HG03196 (cell line): ENCODE measurements at regions not wholly inside any gene's neighbourhood (a gene's known extent, or its start where the extent isn't known, plus 50 kb on each side); places are given as distances from the start of the nearest gene placed in this dataset.

Experiments
- ATAC-seq: cut with Tn5 transposase; IDR thresholded peaks from one replicate; pipeline ENCODE4 v1.9.1; 2021; ENCODE audit not compliant: unreplicated experiment

DNA sequence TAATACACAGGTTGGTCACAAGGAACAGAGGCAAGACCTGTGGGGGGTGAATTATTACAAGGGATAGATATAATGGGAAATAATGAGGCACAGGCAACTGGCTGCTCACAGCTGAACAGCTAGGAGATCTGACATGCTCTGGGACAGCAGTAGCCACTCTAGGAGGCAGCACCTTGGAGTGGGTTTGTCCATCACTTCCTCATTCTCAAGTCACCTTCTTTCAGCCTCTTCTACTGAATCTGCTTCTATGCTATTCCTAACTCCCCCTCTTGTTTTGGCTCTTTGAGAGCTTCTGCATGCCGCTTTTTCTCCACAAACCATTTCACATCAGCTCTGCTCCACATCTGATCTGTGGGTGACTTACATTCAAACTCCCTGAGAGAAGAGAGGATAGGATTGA lies 345.5 kb upstream of the MAP3K7 start:
- no peak for ATAC-seq

DNA sequence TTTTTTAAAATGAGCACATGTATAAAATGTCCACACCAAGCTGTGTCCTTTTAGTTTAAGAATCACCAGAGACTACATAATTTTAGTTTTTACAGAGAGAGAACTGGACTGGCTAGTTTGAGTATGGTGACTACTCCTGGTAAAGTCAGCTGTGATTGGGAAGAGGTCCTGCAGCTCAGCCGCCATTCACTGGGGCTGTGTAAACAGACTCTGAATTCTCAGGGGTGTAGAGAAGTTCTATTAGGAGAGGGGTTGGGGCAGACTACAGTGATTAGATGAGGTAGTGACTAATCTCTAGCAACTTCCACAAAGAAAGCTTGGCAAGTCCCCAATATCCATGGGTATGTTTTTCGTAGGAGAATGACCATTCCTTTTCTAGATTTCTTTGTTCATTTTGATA lies 341.2 kb upstream of the MAP3K7 start:
- no peak for ATAC-seq

DNA sequence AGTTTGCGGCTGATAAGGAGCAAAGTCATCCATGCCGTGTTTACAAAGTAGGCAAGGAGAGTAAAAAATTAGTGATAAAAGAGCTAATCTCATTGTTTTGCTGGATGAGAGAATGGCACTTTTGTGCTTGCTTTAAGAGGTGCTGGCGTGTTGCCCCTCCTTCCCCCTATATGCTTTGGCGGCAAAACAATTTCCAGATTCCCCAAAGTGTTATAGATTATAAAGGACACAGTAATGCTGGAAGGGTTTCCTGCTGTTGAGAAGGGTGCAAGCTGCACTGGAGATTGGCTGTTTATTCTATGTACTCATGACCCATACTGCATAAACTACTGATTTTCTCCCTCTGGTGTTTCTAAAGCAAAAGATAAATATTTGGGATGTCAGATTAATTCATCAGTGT lies 338.9 kb upstream of the MAP3K7 start:
- no peak for ATAC-seq

GRCh38 chr6:90922325-90922724 lies 335.5 kb upstream of the MAP3K7 start:
- ATAC-seq, result no peak

- ATAC-seq, result no peak
Observed at GRCh38 chr6:90918361-90918760, 331.5 kb upstream of the MAP3K7 start.

DNA sequence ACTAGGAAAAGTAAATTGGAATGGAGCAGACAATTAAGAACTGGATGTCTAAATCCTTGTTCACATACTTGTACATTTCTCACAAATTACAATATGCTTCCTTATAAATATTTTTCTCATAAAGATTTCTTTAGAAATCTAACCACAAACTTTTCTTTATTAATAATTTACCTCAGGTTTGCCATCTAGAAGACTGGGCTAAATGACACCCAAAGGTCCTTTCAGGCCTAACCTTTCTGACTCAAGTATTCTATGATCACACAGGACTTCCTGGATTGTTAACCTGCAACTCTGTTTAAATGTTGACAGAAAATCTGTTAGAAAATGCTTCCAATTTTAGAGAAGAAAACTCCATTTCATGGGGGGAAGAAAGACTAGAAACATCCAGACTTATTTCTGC lies 330.5 kb upstream of the MAP3K7 start:
- no peak for ATAC-seq

DNA sequence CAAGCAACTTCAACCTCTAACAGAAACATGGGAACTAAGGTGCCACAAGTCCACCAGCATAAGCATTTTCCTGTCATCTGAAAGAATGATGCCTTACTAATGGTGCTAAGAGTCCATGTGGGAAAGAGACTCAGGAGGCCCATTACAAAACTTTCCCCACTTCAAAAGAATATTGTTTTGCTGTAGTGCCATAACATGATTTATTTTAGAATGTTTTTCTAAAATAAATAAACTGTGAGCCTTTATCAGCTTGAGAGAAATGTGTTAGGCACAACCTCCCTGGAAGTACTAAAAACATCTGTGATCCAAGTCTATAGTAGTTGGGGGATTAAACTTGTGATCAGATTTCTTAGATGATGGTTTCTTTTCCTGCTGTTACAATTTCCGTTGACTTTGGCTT lies 330.1 kb upstream of the MAP3K7 start:
- ATAC-seq, result no peak

GRCh38 chr6:90915224-90915915 lies 328.5 kb upstream of the MAP3K7 start:
- ATAC-seq, result no peak

GRCh38 chr6:90914312-90914711 lies 327.4 kb upstream of the MAP3K7 start:
- ATAC-seq, result no peak

GRCh38 chr6:90913266-90913960 lies 326.5 kb upstream of the MAP3K7 start:
- no peak for ATAC-seq

GRCh38 chr6:90911642-90912041 lies 324.8 kb upstream of the MAP3K7 start:
- no peak for ATAC-seq

DNA sequence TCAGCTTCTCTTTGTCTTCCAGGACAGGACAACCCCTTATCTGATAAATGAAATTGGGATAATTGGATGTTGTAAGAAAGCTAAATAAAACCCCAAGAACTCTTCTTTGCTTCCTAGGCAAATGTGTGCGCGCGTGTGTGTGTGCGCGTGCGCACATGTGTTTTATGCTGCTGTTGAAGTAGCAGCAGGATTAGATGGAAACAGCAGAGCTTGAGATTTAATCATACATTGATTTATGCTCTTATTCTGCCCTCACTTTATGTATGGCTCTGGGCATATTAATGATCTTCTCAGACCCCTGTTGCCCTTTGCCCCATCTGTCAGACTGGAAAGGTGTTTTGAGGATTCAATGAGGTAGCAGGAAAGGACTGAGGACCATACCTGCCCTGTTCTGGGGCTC lies 324.0 kb upstream of the MAP3K7 start:
- ATAC-seq, result no peak

- ATAC-seq, result no peak
Observed at GRCh38 chr6:90907931-90908655, 321.2 kb upstream of the MAP3K7 start.

DNA sequence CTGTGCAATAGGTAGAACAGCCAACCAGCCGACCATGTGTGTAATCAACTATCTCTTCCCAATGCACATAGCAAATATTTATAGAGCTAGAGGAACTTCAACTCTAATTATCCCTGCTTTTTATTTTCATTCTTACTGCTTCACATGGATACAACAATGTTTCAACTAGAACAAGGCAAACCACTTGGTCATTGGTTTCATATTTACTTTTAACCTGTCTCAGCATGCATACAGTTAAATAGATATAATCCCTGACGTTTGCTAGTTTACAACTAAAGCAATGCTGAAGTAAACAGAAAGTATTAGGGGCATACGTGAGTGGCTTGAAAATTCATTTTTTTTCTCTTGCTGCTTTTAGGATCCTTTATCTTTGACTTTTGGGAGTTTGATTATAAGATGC lies 318.5 kb upstream of the MAP3K7 start:
- no peak for ATAC-seq

DNA sequence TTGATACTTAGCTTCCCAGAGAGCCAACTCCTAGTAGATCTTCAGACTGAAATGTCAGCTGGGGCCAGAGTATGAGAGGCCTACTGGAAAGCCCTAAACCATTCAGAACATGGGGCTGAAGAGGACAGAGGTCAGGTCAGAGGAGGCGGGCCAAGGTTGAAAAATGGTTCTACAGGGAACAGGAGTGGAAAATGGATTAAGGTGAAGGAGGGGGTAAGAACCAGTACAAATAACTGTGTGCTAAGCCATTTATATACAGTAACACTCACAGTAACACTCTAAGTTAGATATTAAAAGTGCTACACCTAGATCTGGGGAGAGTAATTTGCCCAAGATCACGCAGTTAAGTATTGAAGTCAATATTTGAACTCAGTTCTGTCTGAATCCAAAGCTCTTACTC lies 313.2 kb upstream of the MAP3K7 start:
- ATAC-seq, result no peak

- ATAC-seq, result no peak
Observed at GRCh38 chr6:90898763-90899162, 311.9 kb upstream of the MAP3K7 start.

GRCh38 chr6:90896075-90896547 lies 309.2 kb upstream of the MAP3K7 start:
- no peak for ATAC-seq

GRCh38 chr6:90895299-90896074 lies 308.6 kb upstream of the MAP3K7 start:
- ATAC-seq, result no peak

- no peak for ATAC-seq
Observed at GRCh38 chr6:90894285-90895130, 307.6 kb upstream of the MAP3K7 start.

GRCh38 chr6:90893400-90893799 lies 306.5 kb upstream of the MAP3K7 start:
- no peak for ATAC-seq
